HG02642 (cell line): ENCODE measurements at regions not wholly inside any gene's neighbourhood (a gene's known extent, or its start where the extent isn't known, plus 50 kb on each side); places are given as distances from the start of the nearest gene placed in this dataset.
"Not testable (repeated sequence)": the region's sequence is repeated elsewhere in the genome, so short reads cannot be mapped to it uniquely, and the experiment has no call there.

ENCODE experiments used
- ATAC-seq: cut with Tn5 transposase; IDR thresholded peaks from one replicate; pipeline ENCODE4 v1.9.1; 2021; ENCODE audit warnings: mild to moderate bottlenecking; ENCODE audit not compliant: unreplicated experiment, poor library complexity

GRCh38 chr17:5941258-5941657 is 128.9 kb upstream of the WSCD1 start:
- no peak for ATAC-seq

- ATAC-seq: no peak
Measured at GRCh38 chr17:5942687-5943086, 127.5 kb upstream of the WSCD1 start.

GRCh38 chr17:5943232-5943631 is 126.9 kb upstream of the WSCD1 start:
- ATAC-seq: no peak

GRCh38 chr17:5943982-5944381 is 126.2 kb upstream of the WSCD1 start:
- ATAC-seq: no peak

- ATAC-seq: no peak
Measured at GRCh38 chr17:5947701-5948180, 122.4 kb upstream of the WSCD1 start.

GRCh38 chr17:5948811-5949210 is 121.4 kb upstream of the WSCD1 start:
- no peak for ATAC-seq

- no peak for ATAC-seq
Measured at GRCh38 chr17:5950878-5951277, 119.3 kb upstream of the WSCD1 start.

- ATAC-seq: no peak
Measured at GRCh38 chr17:5951912-5952311, 118.3 kb upstream of the WSCD1 start.

- no peak for ATAC-seq
Measured at GRCh38 chr17:5952518-5952917, 117.7 kb upstream of the WSCD1 start.

- ATAC-seq: no peak
Measured at GRCh38 chr17:5955764-5956163, 114.4 kb upstream of the WSCD1 start.

- no peak for ATAC-seq
Measured at GRCh38 chr17:5958850-5959249, 111.3 kb upstream of the WSCD1 start.

- no peak for ATAC-seq
Measured at GRCh38 chr17:5962371-5962770, 107.8 kb upstream of the WSCD1 start.

- ATAC-seq: no peak
Measured at GRCh38 chr17:5971969-5972368, 98.2 kb upstream of the WSCD1 start.

GRCh38 chr17:5973410-5973809 is 96.8 kb upstream of the WSCD1 start:
- ATAC-seq: no peak

- no peak for ATAC-seq
Measured at GRCh38 chr17:5975661-5976060, 94.5 kb upstream of the WSCD1 start.

- no peak for ATAC-seq
Measured at GRCh38 chr17:5976251-5976650, 93.9 kb upstream of the WSCD1 start.

- ATAC-seq: no peak
Measured at GRCh38 chr17:5978496-5978895, 91.7 kb upstream of the WSCD1 start.

GRCh38 chr17:5980941-5981340 is 89.2 kb upstream of the WSCD1 start:
- no peak for ATAC-seq

GRCh38 chr17:5986644-5987043 is 83.5 kb upstream of the WSCD1 start:
- no peak for ATAC-seq

GRCh38 chr17:6000426-6000825 is 69.8 kb upstream of the WSCD1 start:
- no peak for ATAC-seq

GRCh38 chr17:6003221-6003620 is 67.0 kb upstream of the WSCD1 start:
- ATAC-seq: not testable (repeated sequence)

- no peak for ATAC-seq
Measured at GRCh38 chr17:6005939-6006338, 64.2 kb upstream of the WSCD1 start.

- ATAC-seq: no peak
Measured at GRCh38 chr17:6011206-6011605, 59.0 kb upstream of the WSCD1 start.
